ENCODE measurements at regions not wholly inside any gene's neighbourhood (a gene's known extent, or its start where the extent isn't known, plus 50 kb on each side); places are given as distances from the start of the nearest gene placed in this dataset.
"Not testable (repeated sequence)": the region's sequence is repeated elsewhere in the genome, so short reads cannot be mapped to it uniquely, and the experiment has no call there.

- peak; percentile 21 for DNase-seq
Measured at GRCh38 chr2:144660518-144661316, 140.8 kb upstream of the ZEB2 start.

DNA sequence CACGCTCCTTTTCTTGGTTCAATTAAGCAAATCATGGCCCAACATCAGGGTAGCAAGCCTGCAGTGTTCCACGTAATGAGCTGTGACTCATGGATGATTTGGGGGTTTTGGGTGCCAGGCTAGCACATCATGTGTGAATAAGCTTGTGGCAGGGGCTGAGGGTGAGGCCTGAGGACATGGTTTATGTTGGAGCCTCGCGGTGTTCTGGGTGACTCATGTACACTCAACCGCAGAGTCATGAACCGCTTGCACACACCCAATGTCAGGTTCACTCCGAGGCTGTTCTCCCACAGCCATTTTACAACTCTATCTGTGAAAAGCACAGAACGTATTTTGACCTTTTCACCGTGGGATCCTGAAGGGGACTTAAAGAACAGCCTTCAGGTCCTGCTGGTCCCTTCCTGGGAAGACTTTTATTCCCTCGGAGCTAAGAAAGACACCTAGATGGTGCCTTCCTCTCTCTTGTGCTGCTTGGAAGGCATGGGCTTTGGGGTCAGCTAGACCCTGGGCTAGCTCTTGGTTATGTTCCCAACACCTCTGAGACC, 139.9 kb upstream of the ZEB2 start:
- peak; percentile 86 for DNase-seq

DNA sequence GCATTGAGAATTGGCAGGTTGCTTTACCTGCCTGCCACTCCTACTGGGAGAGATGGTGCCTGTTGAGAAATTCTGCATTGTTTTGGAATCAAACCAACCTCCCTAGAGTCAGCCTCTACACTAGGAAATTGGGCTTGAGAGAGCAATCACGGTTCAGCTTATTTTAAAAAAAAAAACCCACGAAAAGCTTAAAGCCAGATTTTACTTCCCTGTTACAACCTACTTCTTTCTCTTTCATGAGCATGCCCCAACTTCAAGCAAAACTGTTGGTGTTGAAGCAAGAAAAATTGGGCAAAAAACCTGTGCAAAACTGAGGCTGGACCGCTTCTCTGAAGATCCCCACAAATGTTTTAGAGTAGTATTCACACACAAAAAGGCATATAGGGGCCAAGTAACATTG, 134.6 kb upstream of the ZEB2 start:
- no peak for DNase-seq

GRCh38 chr2:144650907-144651306, 131.0 kb upstream of the ZEB2 start:
- peak; percentile 37 for DNase-seq

GRCh38 chr2:144648837-144649465, 129.0 kb upstream of the ZEB2 start:
- DNase-seq = no peak

DNA sequence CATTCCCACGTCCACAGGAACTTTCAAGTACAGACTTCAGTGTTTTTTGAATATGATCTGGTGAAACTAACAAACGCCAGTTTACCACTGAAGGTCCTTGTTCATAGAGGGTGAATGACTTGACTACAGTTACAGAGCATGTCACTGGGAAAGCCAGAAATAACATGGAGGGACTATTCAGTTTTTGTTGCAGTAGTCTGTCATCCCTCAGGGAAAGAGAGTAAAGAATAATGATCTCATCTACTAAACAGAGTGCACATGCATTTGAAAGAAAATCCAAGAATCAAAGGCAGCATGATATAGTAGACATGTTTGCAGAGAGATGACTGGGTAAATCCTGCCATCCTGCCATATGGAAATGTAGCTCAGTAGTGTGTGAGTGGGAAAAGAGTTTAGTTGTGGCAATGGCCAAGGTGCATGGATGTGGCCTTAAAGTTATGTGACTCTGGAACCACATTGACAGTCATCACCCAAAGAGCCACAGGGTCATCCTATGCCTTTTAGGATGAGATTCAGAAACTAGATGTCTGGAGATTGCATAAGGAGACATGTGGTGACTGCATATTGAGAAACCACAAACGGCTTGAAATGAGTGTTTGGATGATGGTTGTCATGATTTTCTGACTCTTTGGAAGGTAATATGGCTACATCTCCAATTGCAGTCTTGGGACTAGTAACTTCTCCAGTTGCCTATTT, 125.3 kb upstream of the ZEB2 start:
- DNase-seq = peak; percentile 50

DNA sequence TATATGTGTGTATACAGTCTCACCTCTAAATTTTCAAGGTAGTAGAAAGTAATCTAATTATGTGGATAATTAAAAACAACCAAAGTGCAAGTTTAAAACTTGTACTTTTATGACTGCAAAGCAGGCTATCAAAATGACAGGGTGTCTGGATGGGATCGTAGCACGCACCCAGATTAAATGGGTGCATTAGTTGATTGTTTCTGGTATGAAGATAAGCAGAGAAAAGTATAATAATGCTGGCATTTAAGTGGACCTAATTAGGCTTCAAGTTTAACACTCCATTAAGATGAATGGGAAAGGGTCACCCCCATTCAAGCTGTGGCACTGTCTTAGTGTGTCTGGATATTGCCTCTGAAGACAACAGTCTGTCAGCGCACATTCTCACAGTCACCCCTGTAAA, 124.6 kb upstream of the ZEB2 start:
- DNase-seq = no peak

GRCh38 chr2:144643537-144644336, 123.8 kb upstream of the ZEB2 start:
- DNase-seq = peak; percentile 73

- no peak for DNase-seq
Measured at GRCh38 chr2:144642856-144643255, 122.9 kb upstream of the ZEB2 start.

DNA sequence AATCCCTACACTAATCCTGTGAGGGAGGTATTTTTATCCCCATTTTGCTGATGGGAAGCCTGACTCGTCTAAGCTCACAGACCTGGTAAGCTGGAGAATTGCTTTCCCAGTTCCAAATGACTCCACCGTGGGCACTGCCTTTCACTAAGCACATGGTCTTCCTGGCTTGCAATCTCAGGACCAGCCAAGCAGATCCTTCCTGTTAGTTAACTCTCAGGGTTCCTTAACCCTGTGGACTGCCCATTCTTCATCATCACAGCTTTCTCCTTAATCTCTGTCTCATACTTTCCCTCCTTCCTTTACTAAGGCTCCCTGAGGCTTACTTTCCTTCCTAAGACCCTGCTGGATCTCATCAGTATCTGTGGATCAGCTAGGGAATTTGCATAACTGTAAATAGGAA, 122.2 kb upstream of the ZEB2 start:
- DNase-seq = no peak

DNA sequence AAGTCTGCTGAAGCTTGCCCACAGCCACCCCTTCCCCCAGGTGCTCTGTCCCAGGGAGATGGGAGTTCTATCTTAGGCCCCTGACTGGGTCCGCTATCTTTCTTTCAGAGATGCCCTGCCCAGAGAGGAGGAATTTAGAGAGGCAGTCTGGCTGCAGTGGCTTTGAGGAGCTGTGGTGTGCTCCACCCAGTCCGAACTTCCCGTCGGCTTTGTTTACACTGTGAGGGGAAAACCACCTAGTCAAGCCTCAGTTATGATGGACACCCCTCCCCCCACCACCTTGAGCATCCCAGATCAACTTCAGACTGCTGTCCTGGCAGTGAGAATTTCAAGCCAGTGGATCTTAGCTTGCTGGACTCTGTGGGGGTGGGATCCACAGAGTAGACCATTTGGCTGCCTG, 118.3 kb upstream of the ZEB2 start:
- not testable (repeated sequence) for DNase-seq

- DNase-seq = not testable (repeated sequence)
Measured at GRCh38 chr2:144636860-144637259, 116.9 kb upstream of the ZEB2 start.

- no peak for DNase-seq
Measured at GRCh38 chr2:144632809-144633208, 112.9 kb upstream of the ZEB2 start.

- no peak for DNase-seq
Measured at GRCh38 chr2:144631636-144632035, 111.7 kb upstream of the ZEB2 start.

DNA sequence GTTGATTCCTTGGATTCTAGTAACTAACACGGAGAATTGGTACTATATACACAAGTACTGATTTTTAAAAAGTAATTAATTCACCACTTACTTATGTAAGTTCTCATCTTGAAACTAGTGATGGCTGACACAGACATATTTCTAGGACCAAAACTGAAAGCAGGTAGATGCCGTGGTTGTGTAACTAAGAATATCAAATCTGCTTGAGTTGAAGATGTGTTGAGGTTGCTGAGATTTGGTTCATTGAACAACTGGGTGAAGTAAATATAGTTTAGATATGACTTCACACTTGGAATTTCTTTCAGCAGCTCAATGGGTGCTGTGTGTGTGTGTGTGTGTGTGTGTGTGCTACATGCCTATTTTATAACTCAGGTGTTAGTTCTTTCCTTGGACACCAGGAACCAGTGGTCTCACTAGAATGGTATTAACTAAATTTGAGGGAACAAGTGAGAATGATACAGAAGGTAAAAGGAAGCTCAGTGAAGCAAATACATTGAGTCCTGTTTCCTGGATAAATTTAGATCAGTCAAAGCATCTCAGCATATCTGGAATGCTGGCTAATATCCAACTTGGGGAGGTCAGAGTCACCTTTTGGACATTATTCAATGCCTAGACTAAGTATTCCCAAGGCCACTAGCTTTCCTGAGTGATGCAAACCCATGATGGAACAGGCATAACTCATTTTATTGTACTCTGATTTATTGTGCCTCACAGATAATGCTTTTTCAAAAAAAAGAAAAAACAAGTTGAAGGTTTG, 110.7 kb upstream of the ZEB2 start:
- DNase-seq = no peak

- peak; percentile 31 for DNase-seq
Measured at GRCh38 chr2:144629935-144630334, 110.0 kb upstream of the ZEB2 start.

GRCh38 chr2:144628566-144628965, 108.6 kb upstream of the ZEB2 start:
- DNase-seq = no peak

DNA sequence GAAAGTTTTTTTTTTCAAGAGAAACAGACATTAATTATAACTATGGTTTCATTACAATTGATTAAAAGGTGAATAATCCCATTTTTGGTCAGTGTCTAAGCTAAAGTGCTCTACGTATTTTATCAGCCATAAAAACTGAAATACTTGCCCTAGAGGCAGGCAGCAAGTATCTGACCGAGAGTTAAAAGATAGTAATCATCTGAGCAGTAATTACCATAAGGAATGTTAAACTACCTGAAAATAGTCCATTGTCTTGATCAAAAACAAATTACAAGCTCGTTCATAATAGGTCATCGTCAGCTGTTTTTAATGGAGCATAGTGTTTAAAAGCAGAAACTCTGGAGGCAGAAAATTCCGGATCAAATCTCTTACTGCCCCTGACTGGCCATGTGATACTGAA, 105.7 kb upstream of the ZEB2 start:
- no peak for DNase-seq

GRCh38 chr2:144625226-144625625, 105.3 kb upstream of the ZEB2 start:
- DNase-seq = no peak

GRCh38 chr2:144624451-144624850, 104.5 kb upstream of the ZEB2 start:
- no peak for DNase-seq

- not testable (repeated sequence) for DNase-seq
Measured at GRCh38 chr2:144622373-144622772, 102.5 kb upstream of the ZEB2 start.

DNA sequence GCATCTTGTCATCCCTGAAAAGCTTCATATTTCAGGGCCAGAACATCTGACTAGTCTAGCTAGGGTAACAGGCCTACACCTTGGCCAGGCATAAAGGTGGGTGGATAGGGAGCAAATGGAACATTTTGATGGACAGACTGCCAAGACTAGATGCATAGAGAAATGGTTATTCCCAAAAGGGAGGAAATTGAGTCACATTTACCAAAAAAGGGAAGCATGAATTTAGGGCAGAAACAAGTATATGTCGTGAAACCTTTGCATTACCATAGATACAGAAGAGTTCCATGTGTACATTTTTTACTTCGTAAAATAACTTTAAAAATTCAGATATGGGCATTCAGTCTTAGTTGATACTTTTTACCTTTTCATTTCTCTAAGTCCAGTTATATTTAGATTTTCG, 101.3 kb upstream of the ZEB2 start:
- DNase-seq = no peak
